ENCODE measurements at regions not wholly inside any gene's neighbourhood (a gene's known extent, or its start where the extent isn't known, plus 50 kb on each side); places are given as distances from the start of the nearest gene placed in this dataset.

GRCh38 chr5:174354571-174354970 is 309.1 kb downstream of the NSG2 start:
- in situ Hi-C loops (cut with HindIII; ENCODE audit: low sequenced_read_pairs), result no loop called here

DNA sequence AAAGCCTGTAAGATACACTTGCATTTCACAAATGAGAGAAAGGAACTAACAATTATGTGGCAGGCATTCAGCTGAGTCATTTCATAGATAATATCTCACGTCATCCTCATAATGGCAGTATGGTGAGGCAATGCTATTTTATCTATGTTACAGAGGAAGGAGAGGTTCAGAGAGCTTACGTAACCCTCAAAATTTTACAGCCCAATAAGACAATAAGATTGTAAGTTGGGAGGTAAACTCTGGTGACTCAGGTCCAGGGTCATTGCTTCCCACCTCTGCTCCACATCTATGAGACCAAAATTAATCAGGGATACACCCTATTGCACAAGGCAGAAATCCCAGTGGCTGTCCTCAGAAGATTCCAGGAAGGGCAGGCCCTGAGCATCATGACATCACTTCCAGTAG is 309.7 kb downstream of the NSG2 start:
- in situ Hi-C loops (cut with HindIII; ENCODE audit: low sequenced_read_pairs), result no loop called here

GRCh38 chr5:174355995-174356394 is 310.5 kb downstream of the NSG2 start:
- in situ Hi-C loops (cut with HindIII; ENCODE audit: low sequenced_read_pairs), result no loop called here

- in situ Hi-C loops (cut with HindIII; ENCODE audit: low sequenced_read_pairs), result no loop called here
These were observed 311.0 kb downstream of the NSG2 start for GRCh38 chr5:174356536-174356935.

DNA sequence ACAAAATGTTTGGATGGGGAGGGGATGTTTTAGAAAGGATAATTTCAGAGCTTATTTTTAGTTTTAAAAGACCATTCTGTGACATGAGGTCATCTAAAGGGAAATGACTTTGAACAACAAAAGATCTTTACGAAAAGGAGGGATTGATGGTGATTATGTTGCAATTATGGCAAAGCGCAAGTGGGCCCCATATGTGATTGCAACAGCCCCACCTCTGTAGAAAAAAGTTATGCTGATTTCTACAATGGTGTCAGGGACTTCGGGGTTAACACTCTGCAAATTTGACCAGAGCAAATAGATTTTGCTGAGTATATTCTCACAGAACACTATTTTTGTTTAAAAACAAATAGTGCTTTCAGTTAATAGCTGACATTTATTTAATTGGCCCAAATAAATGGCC is 312.8 kb downstream of the NSG2 start:
- in situ Hi-C loops (cut with HindIII; ENCODE audit: low sequenced_read_pairs), result no loop called here

- in situ Hi-C loops (cut with HindIII; ENCODE audit: low sequenced_read_pairs), result no loop called here
These were observed 313.6 kb downstream of the NSG2 start for GRCh38 chr5:174359071-174359470.

- in situ Hi-C loops (cut with HindIII; ENCODE audit: low sequenced_read_pairs), result no loop called here
These were observed 317.0 kb downstream of the NSG2 start for GRCh38 chr5:174362514-174362913.

DNA sequence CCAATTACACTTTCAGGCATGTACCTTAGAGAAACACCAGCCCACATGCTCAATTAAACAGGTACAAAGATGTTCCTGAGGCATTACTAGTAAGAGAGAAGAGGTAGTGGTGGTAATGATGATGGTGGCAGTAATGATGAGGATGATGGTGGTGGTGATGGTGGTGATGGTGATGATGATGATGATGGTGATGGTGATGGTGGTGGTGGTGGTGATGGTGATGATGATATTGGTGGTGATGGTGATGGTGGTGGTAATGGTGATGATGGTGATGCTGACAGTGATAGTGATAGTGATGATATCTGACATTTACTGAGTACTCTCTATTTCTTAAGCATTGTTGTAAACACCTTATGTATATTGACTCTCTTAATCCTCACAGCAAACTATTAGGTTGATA is 318.4 kb downstream of the NSG2 start:
- in situ Hi-C loops (cut with HindIII; ENCODE audit: low sequenced_read_pairs), result no loop called here

DNA sequence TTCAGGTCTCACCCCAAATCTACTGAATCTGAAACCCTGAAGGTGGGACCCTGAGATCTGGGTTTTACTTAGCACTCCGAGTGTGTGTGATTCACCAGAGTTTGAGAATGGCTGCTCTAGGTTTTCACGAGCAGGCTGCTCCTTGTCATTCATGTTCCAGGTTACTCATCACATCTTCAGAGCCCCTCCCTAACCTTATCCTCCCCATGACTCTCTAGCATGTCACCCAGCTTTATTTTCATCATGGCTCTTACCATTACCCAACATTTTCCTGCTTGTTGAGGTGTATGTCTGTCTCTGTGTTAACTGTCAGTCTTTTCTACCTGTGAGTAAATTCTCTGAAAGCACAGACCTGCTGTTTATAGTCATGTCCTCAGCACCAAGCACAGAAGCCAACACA is 319.2 kb downstream of the NSG2 start:
- in situ Hi-C loops (cut with HindIII; ENCODE audit: low sequenced_read_pairs), result no loop called here

GRCh38 chr5:174371600-174372094 is 326.1 kb downstream of the NSG2 start:
- in situ Hi-C loops (cut with HindIII; ENCODE audit: low sequenced_read_pairs), result no loop called here

DNA sequence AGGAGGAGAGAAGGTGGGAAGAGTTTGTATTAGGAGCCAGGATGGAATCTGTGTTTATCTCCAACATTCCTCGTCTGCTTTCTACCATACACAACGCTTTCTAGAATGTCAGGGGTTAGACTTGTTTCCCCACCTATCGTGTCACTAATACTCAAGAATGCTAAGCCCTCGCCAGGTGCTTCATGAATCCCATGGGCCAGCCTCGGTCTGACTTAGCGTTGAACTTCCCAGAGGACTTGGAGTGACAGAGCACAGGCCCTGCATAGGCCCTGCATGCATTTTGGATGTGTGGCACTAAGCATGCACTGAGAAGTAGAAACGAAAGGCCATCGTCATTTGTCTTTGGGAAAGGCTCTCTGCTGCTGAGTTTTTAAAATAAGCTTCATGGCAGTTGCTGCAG is 328.7 kb downstream of the NSG2 start:
- in situ Hi-C loops (cut with HindIII; ENCODE audit: low sequenced_read_pairs), result no loop called here

- in situ Hi-C loops (cut with HindIII; ENCODE audit: low sequenced_read_pairs), result no loop called here
These were observed 330.6 kb downstream of the NSG2 start for GRCh38 chr5:174376056-174376455.

- in situ Hi-C loops (cut with HindIII; ENCODE audit: low sequenced_read_pairs), result no loop called here
These were observed 331.3 kb downstream of the NSG2 start for GRCh38 chr5:174376726-174377373.

- in situ Hi-C loops (cut with HindIII; ENCODE audit: low sequenced_read_pairs), result no loop called here
These were observed 332.8 kb downstream of the NSG2 start for GRCh38 chr5:174378121-174378874.

DNA sequence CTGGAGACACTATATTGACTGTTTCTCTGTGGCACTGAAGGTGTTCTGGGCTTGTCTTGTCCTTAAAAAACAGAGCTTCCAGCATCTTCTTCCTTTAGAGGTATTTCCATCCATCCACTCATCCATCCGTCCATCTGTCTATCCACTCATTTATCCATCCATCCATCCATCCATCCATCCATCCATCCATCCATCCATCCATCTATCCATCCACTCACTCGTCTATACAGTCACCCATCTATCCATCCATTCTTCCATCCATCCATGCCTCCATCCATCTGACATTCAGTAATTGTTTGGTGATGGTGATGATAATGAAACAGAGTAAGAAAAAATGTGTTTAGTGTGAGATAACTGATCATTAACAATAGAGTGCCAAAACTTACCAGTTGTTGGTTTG is 334.8 kb downstream of the NSG2 start:
- in situ Hi-C loops (cut with HindIII; ENCODE audit: low sequenced_read_pairs), result no loop called here

DNA sequence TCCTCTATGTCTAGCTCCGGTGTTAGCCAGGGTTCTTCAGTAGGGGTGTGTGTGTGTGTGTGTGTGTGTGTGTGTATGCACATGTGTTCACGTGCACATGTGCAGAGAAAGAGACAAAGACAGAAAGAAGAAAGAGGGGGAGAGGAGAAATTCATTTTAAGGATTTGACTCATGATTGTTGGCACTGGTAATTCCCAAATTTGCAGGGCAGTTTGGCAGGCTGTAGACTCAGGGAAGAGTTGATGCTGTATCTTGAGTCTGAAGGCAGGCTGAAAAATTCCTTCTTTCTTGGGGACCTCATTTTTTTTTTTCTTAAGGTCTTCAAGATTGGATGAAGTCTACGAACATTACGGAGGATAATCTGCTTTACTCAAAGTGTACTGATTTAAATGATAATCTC is 335.7 kb downstream of the NSG2 start:
- in situ Hi-C loops (cut with HindIII; ENCODE audit: low sequenced_read_pairs), result no loop called here

- in situ Hi-C loops (cut with HindIII; ENCODE audit: low sequenced_read_pairs), result no loop called here
These were observed 338.0 kb downstream of the NSG2 start for GRCh38 chr5:174383210-174384167.

DNA sequence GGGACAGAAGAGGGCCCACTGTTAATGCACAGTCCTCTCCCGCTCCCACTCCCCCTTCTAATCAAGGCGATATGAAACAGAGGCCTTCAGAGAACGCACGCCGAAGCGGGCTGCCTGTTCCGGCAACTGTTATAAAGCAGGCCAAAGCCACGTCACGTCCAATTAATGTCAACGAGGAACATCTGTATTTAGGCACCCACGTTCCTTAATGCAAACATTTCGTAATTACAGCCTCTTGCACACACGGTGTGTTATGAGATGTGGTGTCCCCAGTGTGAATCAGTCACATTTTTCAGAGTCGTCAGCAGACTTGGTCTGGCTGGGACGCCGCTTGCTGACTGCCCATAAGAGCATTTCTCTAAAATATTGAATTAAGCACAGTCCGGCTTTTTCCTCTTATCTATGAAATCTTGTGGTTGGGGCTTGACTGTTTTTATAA is 339.0 kb downstream of the NSG2 start:
- in situ Hi-C loops (cut with HindIII; ENCODE audit: low sequenced_read_pairs), result no loop called here

DNA sequence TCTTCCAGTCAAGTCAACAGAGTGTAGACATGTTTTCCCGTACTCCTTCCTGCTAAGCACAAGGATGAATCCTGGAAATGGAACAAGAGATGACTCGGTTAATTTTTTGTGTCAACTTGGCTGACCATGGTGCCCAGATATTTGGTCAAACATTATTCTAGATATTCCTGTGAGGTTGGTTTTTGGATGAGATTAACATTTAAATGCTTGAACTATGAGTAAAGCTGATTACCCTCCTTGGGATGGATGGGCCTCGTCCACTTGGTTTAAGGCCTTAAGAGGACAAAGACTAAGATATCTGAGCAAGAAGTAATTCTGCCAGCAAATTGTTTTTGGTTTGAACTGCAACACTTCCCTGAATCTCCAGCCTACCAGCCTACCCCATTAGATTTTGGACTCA is 338.1 kb upstream of the MSX2 start:
- in situ Hi-C loops (cut with HindIII; ENCODE audit: low sequenced_read_pairs), result no loop called here

DNA sequence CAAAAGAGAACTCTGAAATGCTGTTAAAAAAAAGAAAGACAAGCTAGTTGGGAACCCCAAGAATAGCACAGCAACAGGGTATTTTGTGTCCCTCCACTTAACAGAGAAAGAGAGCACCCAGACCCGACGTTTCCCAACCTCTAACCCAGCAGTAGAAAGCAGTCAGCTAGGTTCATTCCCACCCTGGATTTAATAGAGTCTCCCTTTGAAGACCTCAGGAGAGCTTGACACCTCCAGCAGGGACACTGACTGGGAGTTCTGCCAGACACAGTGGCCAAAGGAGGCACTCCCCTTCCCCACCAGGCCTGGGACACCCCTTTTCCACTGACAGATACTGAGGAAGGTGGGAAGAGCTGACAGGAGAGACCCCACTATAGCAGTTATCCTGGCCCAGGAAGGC is 337.5 kb upstream of the MSX2 start:
- in situ Hi-C loops (cut with HindIII; ENCODE audit: low sequenced_read_pairs), result no loop called here

- in situ Hi-C loops (cut with HindIII; ENCODE audit: low sequenced_read_pairs), result no loop called here
These were observed 336.9 kb upstream of the MSX2 start for GRCh38 chr5:174387448-174387847.

Data from DLD1 (cell line).